Fibroblast of lung (primary cell): ENCODE measurements at regions not wholly inside any gene's neighbourhood (a gene's known extent, or its start where the extent isn't known, plus 50 kb on each side); places are given as distances from the start of the nearest gene placed in this dataset.

ENCODE experiments used
- CTCF ChIP-seq, 2 donors: IDR thresholded peaks in 1 of 2; conservative IDR thresholded peaks in 1 of 2; 1 replicate in 1 of 2; 2 replicates in 1 of 2; pipeline ENCODE4 v1.5.1; 2011 to 2012; ENCODE audit warnings: low read length in 2 of 2, control low read depth in 1 of 2, inconsistent platforms in 1 of 2, low read depth in 1 of 2, mild to moderate bottlenecking in 1 of 2
- EZH2 ChIP-seq: IDR thresholded peaks from 2 replicates; pipeline ENCODE4 v1.5.1; 2012; ENCODE audit warnings: low read length, control low read depth, mild to moderate bottlenecking; ENCODE audit errors: missing control alignments

GRCh38 chr6:74927299-74927698, 278.6 kb downstream of the COL12A1 start:
- TF ChIP-seq CTCF (conservative IDR thresholded peaks at IDR 0.05 in 1 of 2, IDR thresholded peaks at IDR 0.05 in 1 of 2; ENCODE audit: low read depth in 1 of 2, low read length in 2 of 2) (no peak), EZH2 (no peak)
